UCSD-AML1 (cell line): ENCODE measurements at regions not wholly inside any gene's neighbourhood (a gene's known extent, or its start where the extent isn't known, plus 50 kb on each side); places are given as distances from the start of the nearest gene placed in this dataset.
"Not testable (repeated sequence)": the region's sequence is repeated elsewhere in the genome, so short reads cannot be mapped to it uniquely, and the experiment has no call there.

ENCODE experiments used
- DNase-seq: peaks from one replicate; lab custom pipeline; 2025; ENCODE audit not compliant: unreplicated experiment; lab: John Stamatoyannopoulos, UW

- DNase-seq = no peak
These were observed 603.8 kb upstream of the LINC00305 start for GRCh38 chr18:64752707-64753106.

DNA sequence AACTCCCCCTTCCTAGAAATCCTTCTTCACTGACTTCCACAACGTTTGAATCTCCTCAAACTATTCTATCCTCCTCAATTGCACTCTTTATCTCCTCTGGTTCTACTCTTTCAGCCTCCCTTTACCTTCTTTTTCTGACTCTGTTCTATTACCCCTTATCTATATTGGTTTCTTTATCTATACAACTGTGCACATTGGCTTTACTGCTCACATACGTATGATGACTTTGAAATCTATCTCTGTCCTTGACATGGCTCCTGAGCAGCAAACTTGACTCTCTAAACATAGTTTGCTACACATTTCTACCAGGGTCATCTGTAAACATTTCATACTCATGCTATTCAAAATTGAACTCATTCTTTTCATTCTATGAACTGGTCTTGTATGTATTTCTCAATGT, 601.0 kb upstream of the LINC00305 start:
- no peak for DNase-seq

DNA sequence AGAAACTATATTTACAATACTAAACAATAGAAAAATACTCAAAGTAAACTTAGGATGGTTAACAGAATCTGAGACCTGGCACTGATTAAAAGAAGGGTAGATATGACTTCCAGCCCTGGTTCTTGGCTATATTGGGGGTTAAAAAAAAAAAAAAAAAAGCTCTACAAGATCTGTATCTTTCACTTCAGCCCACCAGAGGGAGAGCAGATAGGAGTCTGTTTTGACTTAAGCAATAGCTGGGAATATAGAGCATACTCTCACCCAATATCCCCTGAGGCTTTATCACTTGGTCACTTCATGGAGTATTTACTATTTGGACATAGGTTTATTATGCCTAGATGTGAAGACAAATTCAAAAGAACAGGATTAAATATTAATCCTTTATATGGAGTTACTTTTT, 598.9 kb upstream of the LINC00305 start:
- DNase-seq = no peak

GRCh38 chr18:64742898-64743297, 594.0 kb upstream of the LINC00305 start:
- no peak for DNase-seq

DNA sequence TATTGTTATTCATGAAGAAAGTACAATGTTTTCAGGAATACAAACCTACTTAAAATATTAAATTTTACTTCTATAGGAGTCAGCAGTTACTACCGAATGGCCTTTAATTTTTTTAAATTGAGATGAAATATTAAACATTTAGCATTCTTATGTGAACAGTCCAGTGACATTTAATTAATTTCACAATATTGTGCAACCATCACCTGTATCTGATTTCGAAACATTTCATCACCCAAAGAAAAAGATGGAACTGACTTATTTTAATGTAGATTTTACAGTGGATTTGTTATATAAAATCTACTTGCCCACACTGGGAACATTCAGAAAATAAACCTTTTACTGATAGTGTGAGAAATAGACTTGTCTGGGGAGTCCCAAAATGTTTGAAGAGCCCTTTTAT, 585.2 kb upstream of the LINC00305 start:
- DNase-seq = no peak

GRCh38 chr18:64725657-64726056, 576.8 kb upstream of the LINC00305 start:
- DNase-seq = not testable (repeated sequence)

DNA sequence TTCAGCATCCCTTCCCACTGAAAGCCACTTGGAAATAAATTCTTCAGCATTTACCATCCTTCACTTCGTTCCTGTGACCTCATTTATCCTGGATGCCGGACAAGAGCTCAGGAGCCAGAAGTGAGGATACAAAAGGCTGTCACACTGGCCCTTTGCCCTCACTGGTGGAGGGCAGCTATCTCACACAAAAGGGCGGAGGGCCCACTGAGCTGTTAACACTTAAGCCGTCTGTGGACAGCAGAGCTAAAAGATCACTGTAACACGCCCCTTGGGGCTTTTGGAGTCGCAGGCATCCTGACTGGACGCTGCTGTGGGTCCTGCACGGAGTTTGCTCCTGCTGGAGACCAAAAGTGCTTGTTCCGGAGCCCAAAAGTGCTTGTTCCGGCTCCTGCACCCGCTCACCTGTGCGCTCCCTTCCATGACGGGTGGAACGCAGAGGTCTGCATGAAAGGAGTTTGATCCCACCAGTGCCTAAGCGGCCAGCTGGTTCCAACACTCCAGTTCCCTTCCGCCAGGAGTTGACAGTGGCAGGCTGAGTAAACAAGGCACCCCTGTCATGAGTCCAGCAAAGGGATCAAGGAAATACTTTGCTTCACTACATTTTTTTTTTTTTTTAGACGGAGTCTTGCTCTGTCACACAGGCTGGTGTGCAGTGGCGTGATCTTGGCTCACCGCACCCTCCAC, 572.0 kb upstream of the LINC00305 start:
- DNase-seq = no peak

DNA sequence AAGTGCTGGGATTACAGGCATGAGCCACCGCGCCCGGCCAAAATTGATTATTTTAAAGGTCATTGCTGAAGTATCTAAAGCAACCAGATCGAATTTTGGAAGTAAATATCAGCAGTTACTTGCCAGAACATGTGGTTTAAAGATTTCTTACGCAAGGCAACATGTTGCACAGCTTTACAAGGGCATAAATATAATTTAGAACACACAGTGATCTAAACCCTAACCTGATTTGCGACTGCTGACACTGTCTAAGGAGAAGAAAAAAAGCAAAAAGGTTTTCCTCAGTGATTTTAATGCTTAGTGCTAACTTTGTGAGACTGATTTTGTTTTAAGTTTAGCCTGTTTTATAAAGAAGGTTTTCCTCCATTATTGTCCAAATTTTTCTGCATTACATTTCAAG, 569.9 kb upstream of the LINC00305 start:
- no peak for DNase-seq

- no peak for DNase-seq
These were observed 568.1 kb upstream of the LINC00305 start for GRCh38 chr18:64717026-64717425.

DNA sequence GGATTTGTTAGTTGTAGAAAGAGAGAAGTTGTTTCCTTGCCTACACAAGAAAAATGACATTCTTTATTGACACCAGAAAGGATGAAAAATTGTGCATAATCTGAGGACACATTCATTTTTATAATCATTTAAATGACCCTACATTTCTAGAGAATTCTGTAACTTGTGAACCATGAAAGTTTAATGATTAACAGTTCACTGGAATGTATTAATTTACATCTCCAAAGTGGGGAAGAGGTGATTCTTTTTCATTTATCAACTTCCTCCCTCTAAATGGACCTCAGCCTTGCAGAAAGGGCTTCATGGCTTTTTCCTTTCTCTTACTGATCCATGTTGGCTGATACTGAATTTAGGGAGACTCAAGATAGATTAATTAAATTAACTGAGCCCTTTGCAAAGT, 565.2 kb upstream of the LINC00305 start:
- DNase-seq = no peak

DNA sequence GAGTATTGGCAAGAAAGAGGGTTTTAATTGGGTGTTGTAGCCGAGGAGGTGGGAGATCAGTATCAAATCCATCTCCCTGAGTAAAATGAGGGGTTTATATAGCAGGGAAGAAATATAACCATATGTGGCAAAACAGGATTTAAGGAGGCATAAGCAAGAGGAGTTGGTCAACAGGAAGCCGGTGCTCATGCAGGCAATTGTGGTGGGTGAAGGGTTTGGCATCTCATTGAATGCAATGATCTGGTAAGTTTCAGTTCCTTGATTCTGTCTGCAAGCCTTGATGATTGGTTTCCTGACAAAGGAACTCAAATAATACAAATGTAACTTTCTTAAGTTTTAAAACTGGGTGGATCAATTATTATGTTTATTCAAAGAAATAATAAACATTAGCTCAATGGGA, 564.4 kb upstream of the LINC00305 start:
- no peak for DNase-seq

DNA sequence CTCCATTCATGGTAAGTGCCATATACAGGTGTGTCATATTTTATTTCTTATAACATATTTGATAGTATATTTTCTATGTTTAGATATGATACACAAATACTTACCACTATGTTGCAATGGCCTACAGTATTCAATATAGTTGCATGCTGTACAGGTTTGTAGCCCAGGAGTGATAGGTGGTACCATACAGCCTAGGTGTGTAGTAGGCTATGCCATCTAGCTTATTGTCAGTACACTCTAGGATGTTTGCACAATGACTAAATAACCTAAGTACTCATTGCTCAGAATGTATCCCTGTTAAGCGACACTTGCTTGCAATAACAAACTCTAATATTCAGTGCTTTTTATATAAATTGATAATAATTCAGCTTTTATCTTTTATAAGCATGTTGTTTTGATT, 563.1 kb upstream of the LINC00305 start:
- DNase-seq = no peak

DNA sequence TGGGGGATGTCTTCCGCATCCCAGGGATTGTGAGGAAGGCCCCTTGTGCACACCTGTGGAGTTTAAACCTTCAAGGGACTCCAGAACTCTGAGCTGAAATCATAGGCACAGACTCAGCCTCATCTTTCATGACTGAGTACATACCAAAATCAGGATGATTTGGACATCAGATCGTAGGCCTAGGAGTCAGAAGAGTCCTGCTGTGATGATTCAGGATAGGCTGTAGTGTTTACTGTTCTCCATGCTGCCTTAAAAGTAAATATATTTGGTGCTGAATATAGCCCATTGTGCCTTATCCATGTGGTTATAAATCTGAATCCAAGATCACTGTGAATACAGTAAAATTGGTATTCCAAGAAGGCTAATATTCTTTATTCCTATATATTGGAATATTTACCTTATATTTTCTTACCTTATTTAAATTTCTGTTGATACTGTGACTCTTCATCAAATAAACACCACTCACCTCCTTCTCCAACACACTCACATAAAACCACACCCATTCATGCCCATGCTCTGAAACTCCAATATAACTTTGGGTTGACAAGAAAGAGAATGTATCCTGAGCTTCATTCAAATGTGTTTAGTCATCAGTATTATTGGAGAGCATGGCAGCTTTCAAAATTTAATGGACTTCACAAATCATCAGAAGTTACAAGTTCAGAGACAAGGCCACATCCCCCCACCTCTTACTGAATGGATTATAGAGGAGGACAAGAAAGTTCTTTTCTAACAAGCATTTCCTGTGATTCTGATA, 561.4 kb upstream of the LINC00305 start:
- no peak for DNase-seq

GRCh38 chr18:64707052-64707451, 558.2 kb upstream of the LINC00305 start:
- no peak for DNase-seq

DNA sequence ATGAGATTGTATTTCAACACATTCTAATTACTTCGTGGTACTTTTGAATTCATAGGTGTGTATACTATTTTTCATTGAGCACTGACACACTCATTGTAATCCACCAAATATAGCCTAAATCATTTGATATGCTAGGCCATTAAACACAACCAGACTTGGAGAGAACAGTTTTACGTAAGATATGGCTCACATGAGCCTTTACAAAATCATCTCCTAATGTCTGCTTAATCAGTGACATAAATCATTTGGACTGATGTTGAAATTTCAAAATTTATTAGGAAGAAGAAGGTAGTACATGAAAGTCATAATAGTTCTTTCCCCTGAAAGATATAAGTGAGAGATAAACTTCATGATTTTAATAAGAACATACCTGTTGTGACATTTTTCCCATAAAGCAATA, 550.2 kb upstream of the LINC00305 start:
- no peak for DNase-seq

DNA sequence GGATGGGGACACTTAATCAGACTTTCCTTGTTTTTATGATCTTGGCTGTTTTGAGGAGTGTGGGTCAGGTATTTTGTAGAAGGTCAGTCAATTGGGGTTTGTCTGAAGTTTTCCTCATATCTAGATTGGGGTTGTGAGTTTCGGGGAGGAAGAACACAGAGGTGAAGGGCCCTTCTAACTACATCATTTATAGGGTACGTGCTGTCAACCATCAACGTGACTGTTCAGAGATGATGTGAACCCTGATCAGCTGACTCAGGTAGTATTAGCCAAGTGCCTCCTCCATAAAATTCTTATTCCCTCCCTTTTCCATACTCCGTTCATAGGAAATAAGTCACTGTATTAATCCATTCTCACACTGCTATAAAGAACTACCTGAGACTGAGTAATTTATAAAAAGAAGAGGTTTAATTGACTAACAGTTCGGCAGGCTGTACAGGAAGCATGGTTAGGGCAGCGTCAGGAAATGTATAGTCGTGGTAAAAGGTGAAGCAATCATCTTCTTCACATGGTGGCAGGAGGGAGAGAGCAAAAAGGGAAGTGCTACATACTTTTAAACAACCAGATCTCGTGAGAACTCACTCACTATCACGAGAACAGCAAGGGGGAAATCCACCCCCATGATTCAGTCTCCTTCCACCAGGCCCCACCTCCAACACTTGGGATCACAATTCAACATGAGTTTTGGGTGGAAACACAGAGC, 547.1 kb upstream of the LINC00305 start:
- DNase-seq = no peak

- no peak for DNase-seq
These were observed 544.9 kb upstream of the LINC00305 start for GRCh38 chr18:64693766-64694165.

DNA sequence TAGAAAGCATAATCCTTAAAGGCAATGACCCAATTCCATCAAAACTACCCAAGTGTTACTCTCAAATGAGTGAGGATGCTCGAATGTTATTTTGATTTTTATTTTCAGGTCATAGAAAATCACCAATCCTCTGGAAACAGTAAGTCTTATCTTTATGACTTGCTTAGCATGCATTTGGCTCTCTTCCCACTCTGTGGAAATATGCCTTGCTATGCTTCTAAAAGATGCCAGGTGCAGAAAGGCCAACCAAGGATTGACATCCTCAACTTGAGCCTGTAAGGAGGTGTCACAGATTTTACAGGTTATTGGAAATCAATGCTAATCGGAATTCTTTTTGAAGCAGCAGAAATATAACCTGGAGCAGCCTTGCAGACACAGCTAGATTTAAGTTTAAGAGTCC, 543.9 kb upstream of the LINC00305 start:
- DNase-seq = no peak

- no peak for DNase-seq
These were observed 530.2 kb upstream of the LINC00305 start for GRCh38 chr18:64679121-64679520.

- no peak for DNase-seq
These were observed 529.2 kb upstream of the LINC00305 start for GRCh38 chr18:64678048-64678447.

DNA sequence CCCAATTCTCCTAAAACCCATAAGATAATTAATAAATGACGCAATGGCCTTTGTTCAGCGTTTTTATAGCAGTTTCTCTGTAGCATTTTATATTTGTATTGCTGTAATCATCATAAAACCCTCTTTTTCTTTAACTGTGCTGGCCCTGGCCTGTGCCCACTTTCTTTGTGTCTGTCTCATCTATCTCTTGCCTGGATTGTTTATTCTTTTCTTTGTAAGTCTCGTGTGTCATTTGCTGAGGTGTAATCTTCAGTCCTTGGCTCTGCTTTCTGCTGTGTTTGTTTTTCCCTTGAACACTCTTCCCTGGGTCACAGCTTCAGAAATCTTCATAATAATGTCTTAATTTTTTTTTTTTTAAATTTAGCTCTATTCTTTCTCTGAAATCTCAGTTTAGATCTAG, 525.8 kb upstream of the LINC00305 start:
- DNase-seq = no peak

- not testable (repeated sequence) for DNase-seq
These were observed 522.4 kb upstream of the LINC00305 start for GRCh38 chr18:64671293-64671692.
